WTC11 (cell line): ENCODE measurements at regions not wholly inside any gene's neighbourhood (a gene's known extent, or its start where the extent isn't known, plus 50 kb on each side); places are given as distances from the start of the nearest gene placed in this dataset.

Experiments
- ESRRA ChIP-seq: sonication (generic); formaldehyde crosslinking; IDR thresholded peaks from 2 replicates; pipeline ENCODE4 v1.8.1; 2022; ENCODE audit warnings: mild to moderate bottlenecking, missing genetic modification reagents, borderline replicate concordance
- ZNF671 ChIP-seq: fragments of 250-450 bp; sonication (Bioruptor Pico); IDR thresholded peaks from 2 replicates; pipeline ENCODE4 v1.8.0; 2021; ENCODE audit warnings: mild to moderate bottlenecking
- TF ChIP-seq, protein P1 (sequence below): fragments of 200-600 bp; IDR thresholded peaks from 2 replicates; pipeline ENCODE4 v1.8.0; 2022; ENCODE audit warnings: antibody characterized with exemption
- TF ChIP-seq, protein P2 (sequence below): sonication (generic); formaldehyde crosslinking; IDR thresholded peaks from 2 replicates; pipeline ENCODE4 v1.8.1; 2022; ENCODE audit warnings: missing genetic modification reagents, borderline replicate concordance
- TF ChIP-seq, protein P3 (sequence below): sonication (generic); formaldehyde crosslinking; IDR thresholded peaks from 2 replicates; pipeline ENCODE4 v1.8.1; 2022; ENCODE audit warnings: low read depth, missing genetic modification reagents, borderline replicate concordance
- TF ChIP-seq, protein P4 (sequence below): sonication (generic); formaldehyde crosslinking; IDR thresholded peaks from 2 replicates; pipeline ENCODE4 v1.8.1; 2022; ENCODE audit warnings: low read depth, mild to moderate bottlenecking, moderate library complexity, missing genetic modification reagents, borderline replicate concordance
- TF ChIP-seq, protein P5 (sequence below): sonication (generic); formaldehyde crosslinking; IDR thresholded peaks from 2 replicates; pipeline ENCODE4 v1.8.0; 2022; ENCODE audit warnings: mild to moderate bottlenecking, missing genetic modification reagents

DNA sequence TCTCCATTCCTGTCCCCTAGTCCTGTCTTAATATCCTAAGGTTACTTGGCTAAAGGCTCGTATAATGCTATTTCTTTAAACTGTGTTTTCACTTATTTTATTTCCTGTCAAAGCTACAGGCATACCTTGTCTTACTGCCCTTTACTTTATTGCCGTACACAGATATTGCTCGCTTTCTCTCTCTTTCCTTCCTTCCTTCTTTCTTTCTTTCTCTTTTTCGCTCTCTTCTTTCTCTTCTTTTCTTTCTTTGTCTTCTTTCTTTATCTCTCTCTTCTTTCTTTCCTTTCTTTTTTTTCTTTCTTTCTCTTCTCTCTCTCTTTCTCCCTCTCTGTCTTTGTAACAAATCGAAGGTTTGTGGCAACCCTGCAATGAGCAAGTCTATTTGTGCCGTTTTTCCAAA is 123.9 kb upstream of the ARHGAP5 start:
- TF ChIP-seq, protein P1, sequence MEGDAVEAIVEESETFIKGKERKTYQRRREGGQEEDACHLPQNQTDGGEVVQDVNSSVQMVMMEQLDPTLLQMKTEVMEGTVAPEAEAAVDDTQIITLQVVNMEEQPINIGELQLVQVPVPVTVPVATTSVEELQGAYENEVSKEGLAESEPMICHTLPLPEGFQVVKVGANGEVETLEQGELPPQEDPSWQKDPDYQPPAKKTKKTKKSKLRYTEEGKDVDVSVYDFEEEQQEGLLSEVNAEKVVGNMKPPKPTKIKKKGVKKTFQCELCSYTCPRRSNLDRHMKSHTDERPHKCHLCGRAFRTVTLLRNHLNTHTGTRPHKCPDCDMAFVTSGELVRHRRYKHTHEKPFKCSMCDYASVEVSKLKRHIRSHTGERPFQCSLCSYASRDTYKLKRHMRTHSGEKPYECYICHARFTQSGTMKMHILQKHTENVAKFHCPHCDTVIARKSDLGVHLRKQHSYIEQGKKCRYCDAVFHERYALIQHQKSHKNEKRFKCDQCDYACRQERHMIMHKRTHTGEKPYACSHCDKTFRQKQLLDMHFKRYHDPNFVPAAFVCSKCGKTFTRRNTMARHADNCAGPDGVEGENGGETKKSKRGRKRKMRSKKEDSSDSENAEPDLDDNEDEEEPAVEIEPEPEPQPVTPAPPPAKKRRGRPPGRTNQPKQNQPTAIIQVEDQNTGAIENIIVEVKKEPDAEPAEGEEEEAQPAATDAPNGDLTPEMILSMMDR: no peak
- TF ChIP-seq ESRRA (CRISPR knock-in tag) (no peak), ZNF671 (CRISPR knock-in tag) (no peak)
- TF ChIP-seq, protein P2, sequence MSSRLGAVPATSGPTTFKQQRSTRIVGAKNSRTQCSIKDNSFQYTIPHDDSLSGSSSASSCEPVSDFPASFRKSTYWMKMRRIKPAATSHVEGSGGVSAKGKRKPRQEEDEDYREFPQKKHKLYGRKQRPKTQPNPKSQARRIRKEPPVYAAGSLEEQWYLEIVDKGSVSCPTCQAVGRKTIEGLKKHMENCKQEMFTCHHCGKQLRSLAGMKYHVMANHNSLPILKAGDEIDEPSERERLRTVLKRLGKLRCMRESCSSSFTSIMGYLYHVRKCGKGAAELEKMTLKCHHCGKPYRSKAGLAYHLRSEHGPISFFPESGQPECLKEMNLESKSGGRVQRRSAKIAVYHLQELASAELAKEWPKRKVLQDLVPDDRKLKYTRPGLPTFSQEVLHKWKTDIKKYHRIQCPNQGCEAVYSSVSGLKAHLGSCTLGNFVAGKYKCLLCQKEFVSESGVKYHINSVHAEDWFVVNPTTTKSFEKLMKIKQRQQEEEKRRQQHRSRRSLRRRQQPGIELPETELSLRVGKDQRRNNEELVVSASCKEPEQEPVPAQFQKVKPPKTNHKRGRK (CRISPR knock-in tag): peak; percentile 73; the same call in 1 of the 2 replicates
- TF ChIP-seq, protein P3, sequence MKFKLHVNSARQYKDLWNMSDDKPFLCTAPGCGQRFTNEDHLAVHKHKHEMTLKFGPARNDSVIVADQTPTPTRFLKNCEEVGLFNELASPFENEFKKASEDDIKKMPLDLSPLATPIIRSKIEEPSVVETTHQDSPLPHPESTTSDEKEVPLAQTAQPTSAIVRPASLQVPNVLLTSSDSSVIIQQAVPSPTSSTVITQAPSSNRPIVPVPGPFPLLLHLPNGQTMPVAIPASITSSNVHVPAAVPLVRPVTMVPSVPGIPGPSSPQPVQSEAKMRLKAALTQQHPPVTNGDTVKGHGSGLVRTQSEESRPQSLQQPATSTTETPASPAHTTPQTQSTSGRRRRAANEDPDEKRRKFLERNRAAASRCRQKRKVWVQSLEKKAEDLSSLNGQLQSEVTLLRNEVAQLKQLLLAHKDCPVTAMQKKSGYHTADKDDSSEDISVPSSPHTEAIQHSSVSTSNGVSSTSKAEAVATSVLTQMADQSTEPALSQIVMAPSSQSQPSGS: no peak
- TF ChIP-seq, protein P4, sequence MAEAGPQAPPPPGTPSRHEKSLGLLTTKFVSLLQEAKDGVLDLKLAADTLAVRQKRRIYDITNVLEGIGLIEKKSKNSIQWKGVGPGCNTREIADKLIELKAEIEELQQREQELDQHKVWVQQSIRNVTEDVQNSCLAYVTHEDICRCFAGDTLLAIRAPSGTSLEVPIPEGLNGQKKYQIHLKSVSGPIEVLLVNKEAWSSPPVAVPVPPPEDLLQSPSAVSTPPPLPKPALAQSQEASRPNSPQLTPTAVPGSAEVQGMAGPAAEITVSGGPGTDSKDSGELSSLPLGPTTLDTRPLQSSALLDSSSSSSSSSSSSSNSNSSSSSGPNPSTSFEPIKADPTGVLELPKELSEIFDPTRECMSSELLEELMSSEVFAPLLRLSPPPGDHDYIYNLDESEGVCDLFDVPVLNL (CRISPR knock-in tag): no peak
- TF ChIP-seq, protein P5, sequence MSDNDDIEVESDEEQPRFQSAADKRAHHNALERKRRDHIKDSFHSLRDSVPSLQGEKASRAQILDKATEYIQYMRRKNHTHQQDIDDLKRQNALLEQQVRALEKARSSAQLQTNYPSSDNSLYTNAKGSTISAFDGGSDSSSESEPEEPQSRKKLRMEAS (CRISPR knock-in tag): no peak
